ENCODE measurements at regions not wholly inside any gene's neighbourhood (a gene's known extent, or its start where the extent isn't known, plus 50 kb on each side); places are given as distances from the start of the nearest gene placed in this dataset.

DNA sequence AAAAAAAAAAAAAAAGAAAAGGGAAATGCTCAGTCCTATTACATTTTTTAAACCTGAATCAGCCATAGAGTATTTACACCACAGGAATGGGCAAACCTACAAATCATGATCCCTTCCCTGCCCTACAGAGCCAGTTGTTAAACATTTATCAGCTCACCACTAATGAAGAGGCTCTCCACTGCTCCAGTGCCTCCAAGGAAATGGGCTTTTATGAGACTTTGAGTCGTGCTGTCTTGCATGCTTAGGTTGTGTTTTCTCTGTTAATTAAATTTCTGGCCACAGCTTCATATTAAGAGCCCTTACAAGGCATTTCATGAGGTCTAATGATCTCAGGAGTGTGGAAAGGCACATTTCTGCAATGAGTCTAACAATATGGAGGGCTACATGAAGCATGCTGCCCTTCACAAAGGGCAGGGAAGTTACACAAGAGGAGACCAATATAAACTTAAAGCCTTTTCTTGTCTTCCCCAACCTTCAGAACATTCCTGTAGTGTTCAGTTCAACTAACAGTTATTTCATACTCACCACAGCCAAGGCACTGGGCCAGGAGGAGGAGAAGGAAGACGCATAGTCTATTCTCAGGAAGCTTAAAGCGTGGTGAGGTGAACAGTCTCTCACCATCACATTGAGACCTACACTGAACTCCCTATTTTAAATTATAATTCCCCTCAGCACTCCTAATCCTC is 140.1 kb upstream of the ABCA1 start:
- Histone ChIP-seq H3K4me3 (ENCODE audit: low read depth, low read length) (no peak overlapping the region), H3K36me3 (no peaks in the 10 kb centered on the region), H3K27me3 (no peaks in the 10 kb centered on the region), H3K4me1 (peaks cover 12% of the 10 kb centered on the region), H3K9me3 (no peaks in the 10 kb centered on the region)
- no peak for TF ChIP-seq CTCF (IDR thresholded peaks at IDR 0.05; ENCODE audit: low read depth, low read length)
- DNase-seq = no peak

- no peaks in the 10 kb centered on the region for H3K9me3 ChIP-seq
- TF ChIP-seq CTCF (IDR thresholded peaks at IDR 0.05; ENCODE audit: low read depth, low read length) = no peak
- peaks cover 6% of the 10 kb centered on the region for H3K4me1 ChIP-seq
Observed at GRCh38 chr9:105069285-105069684, 141.3 kb upstream of the ABCA1 start.

DNA sequence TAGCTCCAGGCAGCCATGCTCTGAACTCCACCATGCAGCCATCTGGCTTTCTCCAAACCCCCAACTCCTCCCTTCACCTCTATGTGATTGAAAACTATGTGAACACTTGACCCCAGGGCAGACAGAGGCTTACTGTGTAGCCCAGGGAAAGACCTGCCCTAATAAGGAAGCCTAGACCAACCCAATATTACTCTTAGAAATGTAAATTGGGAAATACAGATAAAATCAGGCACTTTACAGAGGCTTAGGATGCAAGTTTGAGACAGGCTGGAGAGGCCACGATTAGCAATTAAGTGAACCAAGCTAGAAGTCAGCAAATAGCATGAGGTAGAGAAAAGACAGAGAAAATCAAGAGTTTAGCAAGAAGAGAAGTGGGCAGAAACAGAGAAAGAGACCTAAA is 141.7 kb upstream of the ABCA1 start:
- Histone ChIP-seq H3K36me3 (no peaks in the 10 kb centered on the region), H3K27me3 (no peaks in the 10 kb centered on the region), H3K4me3 (ENCODE audit: low read depth, low read length) (no peak overlapping the region), H3K9me3 (no peaks in the 10 kb centered on the region), H3K4me1 (peaks cover 5% of the 10 kb centered on the region)
- no peak for TF ChIP-seq CTCF (IDR thresholded peaks at IDR 0.05; ENCODE audit: low read depth, low read length)
- DNase-seq = no peak

More at GRCh38 chr9:105069285-105069684, 141.3 kb upstream of the ABCA1 start:
- Histone ChIP-seq H3K36me3 (no peaks in the 10 kb centered on the region), H3K4me3 (ENCODE audit: low read depth, low read length) (no peak overlapping the region), H3K27me3 (no peaks in the 10 kb centered on the region)
- no peak for DNase-seq

DNA sequence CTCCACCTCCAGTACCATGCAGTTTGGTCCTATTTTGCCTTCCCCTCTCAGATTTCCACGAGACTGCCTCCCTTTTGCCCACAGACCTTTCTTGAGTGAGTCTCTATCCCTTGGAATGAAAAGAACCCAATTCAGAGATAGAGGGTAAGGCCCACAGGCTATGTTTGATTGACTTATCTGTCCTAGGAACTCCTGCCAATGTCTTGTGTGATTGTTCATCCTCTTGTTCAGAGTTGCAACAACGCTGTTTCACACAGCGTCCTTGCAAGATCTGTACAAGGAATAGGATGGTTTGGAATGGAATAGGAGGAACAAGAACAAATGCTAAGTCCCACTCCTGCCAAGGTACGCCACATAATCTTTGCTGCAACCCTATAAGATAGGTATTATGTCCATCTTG is 142.2 kb upstream of the ABCA1 start:
- no peaks in the 10 kb centered on the region for H3K36me3 ChIP-seq
- no peak overlapping the region for H3K4me3 ChIP-seq (ENCODE audit: low read depth, low read length)
- H3K27me3 ChIP-seq = no peaks in the 10 kb centered on the region
- no peak for DNase-seq
- H3K9me3 ChIP-seq = no peaks in the 10 kb centered on the region
- peaks cover 5% of the 10 kb centered on the region for H3K4me1 ChIP-seq
- TF ChIP-seq CTCF (IDR thresholded peaks at IDR 0.05; ENCODE audit: low read depth, low read length) = no peak

DNA sequence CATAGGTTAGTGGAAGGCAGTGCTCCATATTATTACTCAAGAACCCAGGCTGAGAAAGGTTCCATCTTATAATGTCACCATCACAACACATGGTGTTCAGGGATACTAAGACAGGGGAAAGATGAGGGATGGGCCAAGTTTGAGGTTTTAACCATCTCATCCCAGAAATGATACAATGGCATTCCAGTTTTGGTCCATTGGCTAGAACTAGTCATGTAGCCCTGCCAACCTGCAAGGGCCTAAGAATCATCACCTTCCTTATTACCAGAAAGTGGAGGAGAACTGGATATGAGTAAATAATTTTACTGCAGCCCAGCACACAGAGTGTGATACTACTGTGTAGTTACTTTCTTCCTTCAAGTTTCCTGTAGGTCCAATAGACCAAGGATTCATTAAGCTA is 144.5 kb upstream of the ABCA1 start:
- Histone ChIP-seq H3K36me3 (no peaks in the 10 kb centered on the region), H3K27me3 (no peaks in the 10 kb centered on the region), H3K9me3 (no peaks in the 10 kb centered on the region), H3K4me1 (peaks cover 11% of the 10 kb centered on the region; the same call in 1 of the 2 replicates), H3K4me3 (ENCODE audit: low read depth, low read length) (no peak overlapping the region)
- TF ChIP-seq CTCF (IDR thresholded peaks at IDR 0.05; ENCODE audit: low read depth, low read length) = no peak
- DNase-seq = no peak

DNA sequence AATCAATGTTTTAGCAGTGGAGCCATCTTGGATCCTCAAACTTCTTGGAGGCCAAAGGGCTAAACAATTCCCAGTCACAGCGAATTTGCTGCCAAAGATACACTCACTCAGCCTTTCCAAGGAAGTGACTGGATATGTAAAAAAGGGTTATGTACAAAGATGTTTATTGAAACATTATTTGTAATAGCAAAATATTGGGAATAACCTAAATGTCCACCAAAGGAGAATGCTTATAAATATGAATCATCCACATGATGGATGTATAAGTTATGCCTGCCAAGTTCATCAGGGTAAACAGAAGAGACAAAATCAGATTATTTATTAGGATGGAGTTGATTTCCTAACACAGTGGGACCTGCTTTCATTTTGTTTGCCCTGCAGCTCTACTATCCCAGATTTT is 145.2 kb upstream of the ABCA1 start:
- Histone ChIP-seq H3K4me1 (peaks cover 14% of the 10 kb centered on the region; the same call in 1 of the 2 replicates), H3K36me3 (no peaks in the 10 kb centered on the region), H3K9me3 (no peaks in the 10 kb centered on the region), H3K4me3 (ENCODE audit: low read depth, low read length) (no peak overlapping the region), H3K27me3 (no peaks in the 10 kb centered on the region)
- DNase-seq = no peak
- TF ChIP-seq CTCF (IDR thresholded peaks at IDR 0.05; ENCODE audit: low read depth, low read length) = no peak
